Erythroblast (primary cell): ENCODE measurements at regions not wholly inside any gene's neighbourhood (a gene's known extent, or its start where the extent isn't known, plus 50 kb on each side); places are given as distances from the start of the nearest gene placed in this dataset.

Experiments used
- GATA1 ChIP-seq: IDR thresholded peaks from 2 replicates; pipeline ENCODE4 v1.6.1; 2011; ENCODE audit warnings: low read depth, mild to moderate bottlenecking, control low read depth, low read length, moderate library complexity
- POLR2A ChIP-seq: IDR thresholded peaks from 2 replicates; pipeline ENCODE4 v1.6.1; 2011; ENCODE audit warnings: mild to moderate bottlenecking, low read length

- TF ChIP-seq POLR2A (no peak), GATA1 (no peak)
These were observed 309.1 kb downstream of the PSAT1 start for GRCh38 chr9:78606001-78606379.
